Neutrophil (primary cell): ENCODE measurements at regions not wholly inside any gene's neighbourhood (a gene's known extent, or its start where the extent isn't known, plus 50 kb on each side); places are given as distances from the start of the nearest gene placed in this dataset.

Source experiments
- H3K27ac ChIP-seq: fragments of 200-600 bp; sonication (generic); 2 replicates; pipeline ENCODE4 v1.5.1; 2016; ENCODE audit warnings: mild to moderate bottlenecking, moderate library complexity
- H3K27me3 ChIP-seq: fragments of 200-600 bp; sonication (generic); 2 replicates; pipeline ENCODE4 v1.6.0; 2016; ENCODE audit warnings: mild to moderate bottlenecking
- H3K36me3 ChIP-seq: fragments of 200-600 bp; sonication (generic); 2 replicates; pipeline ENCODE4 v1.5.1; 2017
- H3K4me1 ChIP-seq, 2 experiments: fragments of 200-600 bp in 1 of 2; sonication (generic) in 1 of 2; 1 replicate in 1 of 2; 2 replicates in 1 of 2; pipeline versions ENCODE4 v1.5.1 to v1.6.1; 2013 to 2016; ENCODE audit warnings: low read depth in 1 of 2, low read length in 1 of 2, mild to moderate bottlenecking in 1 of 2, moderate library complexity in 1 of 2; ENCODE audit not compliant: control insufficient read depth in 1 of 2, insufficient read depth in 1 of 2
- H3K4me3 ChIP-seq, 2 experiments: fragments of 200-600 bp in 1 of 2; sonication (generic) in 1 of 2; 1 replicate in 1 of 2; 2 replicates in 1 of 2; pipeline ENCODE4 v1.5.1; 2013 to 2016; ENCODE audit warnings: low read depth in 1 of 2, low read length in 1 of 2, mild to moderate bottlenecking in 1 of 2, moderate library complexity in 1 of 2
- H3K9me3 ChIP-seq: fragments of 200-600 bp; sonication (generic); 2 replicates; pipeline ENCODE4 v1.5.1; 2016
- TF ChIP-seq, protein P1 (sequence below): fragments of 200-600 bp; sonication (generic); IDR thresholded peaks from 2 replicates; pipeline ENCODE4 v1.5.1; 2016; ENCODE audit warnings: antibody characterized with exemption

DNA sequence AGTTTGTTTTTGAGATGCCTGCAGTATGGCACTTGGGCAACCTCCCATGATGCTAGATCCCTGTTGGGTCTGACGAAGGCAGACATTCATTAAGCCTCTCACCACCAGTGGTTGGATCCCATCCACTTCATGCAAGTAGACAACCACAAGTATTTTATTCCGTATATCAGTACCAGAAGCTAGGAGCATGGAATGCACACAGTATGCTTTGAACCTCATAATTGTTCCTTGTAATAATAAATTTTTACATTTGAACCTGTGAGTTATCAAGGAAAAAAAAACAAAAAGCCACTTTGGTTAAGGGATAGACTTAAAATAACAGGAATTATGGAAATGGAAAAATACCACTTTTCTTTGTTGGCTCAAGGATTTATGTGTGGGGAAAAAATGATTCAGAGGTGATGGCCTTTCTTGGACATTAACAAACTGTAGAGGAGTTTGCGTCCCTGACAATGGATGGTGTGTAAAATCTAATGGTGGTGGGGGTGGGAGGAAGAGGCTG is 107.1 kb upstream of the KCNJ16 start:
- Histone ChIP-seq H3K9me3 (no peaks in the 10 kb centered on the region), H3K4me3 (no peak overlapping the region), H3K4me1 (no peaks in the 10 kb centered on the region), H3K27me3 (no peaks in the 10 kb centered on the region), H3K36me3 (no peaks in the 10 kb centered on the region), H3K27ac (no peak overlapping the region)
- TF ChIP-seq, protein P1, sequence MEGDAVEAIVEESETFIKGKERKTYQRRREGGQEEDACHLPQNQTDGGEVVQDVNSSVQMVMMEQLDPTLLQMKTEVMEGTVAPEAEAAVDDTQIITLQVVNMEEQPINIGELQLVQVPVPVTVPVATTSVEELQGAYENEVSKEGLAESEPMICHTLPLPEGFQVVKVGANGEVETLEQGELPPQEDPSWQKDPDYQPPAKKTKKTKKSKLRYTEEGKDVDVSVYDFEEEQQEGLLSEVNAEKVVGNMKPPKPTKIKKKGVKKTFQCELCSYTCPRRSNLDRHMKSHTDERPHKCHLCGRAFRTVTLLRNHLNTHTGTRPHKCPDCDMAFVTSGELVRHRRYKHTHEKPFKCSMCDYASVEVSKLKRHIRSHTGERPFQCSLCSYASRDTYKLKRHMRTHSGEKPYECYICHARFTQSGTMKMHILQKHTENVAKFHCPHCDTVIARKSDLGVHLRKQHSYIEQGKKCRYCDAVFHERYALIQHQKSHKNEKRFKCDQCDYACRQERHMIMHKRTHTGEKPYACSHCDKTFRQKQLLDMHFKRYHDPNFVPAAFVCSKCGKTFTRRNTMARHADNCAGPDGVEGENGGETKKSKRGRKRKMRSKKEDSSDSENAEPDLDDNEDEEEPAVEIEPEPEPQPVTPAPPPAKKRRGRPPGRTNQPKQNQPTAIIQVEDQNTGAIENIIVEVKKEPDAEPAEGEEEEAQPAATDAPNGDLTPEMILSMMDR, result no peak

DNA sequence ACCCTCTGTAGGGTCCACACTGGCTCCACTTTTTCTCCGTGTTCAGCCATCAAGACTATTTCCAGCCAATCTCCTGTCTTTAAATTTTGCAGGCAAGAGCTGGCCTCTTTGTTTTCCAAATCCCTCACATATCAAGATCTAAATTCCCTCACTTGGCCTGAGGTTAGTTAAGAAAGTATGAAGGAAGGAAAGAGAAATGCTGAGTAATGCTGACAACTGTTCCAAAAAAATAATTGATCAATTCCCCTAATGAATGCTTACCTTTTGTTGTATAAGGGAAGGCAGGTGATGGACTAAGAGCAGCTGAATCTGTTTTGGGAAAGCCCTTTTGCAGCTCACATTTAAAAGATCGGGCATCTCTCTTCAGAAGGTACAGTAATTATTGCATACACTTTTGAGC is 105.1 kb upstream of the KCNJ16 start:
- Histone ChIP-seq H3K4me3 (no peak overlapping the region), H3K9me3 (no peaks in the 10 kb centered on the region), H3K27me3 (no peaks in the 10 kb centered on the region), H3K27ac (no peak overlapping the region), H3K36me3 (no peaks in the 10 kb centered on the region), H3K4me1 (no peaks in the 10 kb centered on the region)
- TF ChIP-seq, protein P1, result no peak

GRCh38 chr17:69972251-69972650 is 102.8 kb upstream of the KCNJ16 start:
- H3K9me3 ChIP-seq, result no peaks in the 10 kb centered on the region
- no peaks in the 10 kb centered on the region for H3K36me3 ChIP-seq
- no peaks in the 10 kb centered on the region for H3K4me1 ChIP-seq
- no peaks in the 10 kb centered on the region for H3K27me3 ChIP-seq
- TF ChIP-seq, protein P1, result no peak
- no peak overlapping the region for H3K4me3 ChIP-seq
- H3K27ac ChIP-seq, result no peak overlapping the region

DNA sequence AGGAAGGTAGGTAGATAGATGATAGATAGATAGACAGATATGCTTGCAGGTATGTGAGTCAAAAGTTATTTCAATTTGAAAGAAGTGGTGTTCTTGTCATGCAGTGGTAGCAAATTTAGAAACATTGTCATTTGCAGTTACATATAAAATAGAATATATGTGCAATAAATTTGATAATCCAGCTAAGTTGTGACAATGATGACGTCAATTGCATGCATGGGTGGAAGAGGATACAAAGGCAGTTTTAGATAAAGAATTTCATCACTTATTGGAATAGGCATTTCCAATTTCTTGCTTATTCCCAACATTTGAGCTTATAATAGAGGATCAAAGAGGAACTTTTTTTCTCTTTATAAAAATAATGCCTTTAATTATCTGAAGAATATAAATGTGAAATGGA is 99.2 kb upstream of the KCNJ16 start:
- Histone ChIP-seq H3K36me3 (no peaks in the 10 kb centered on the region), H3K27me3 (no peaks in the 10 kb centered on the region), H3K4me1 (no peaks in the 10 kb centered on the region), H3K9me3 (no peaks in the 10 kb centered on the region), H3K27ac (no peak overlapping the region), H3K4me3 (no peak overlapping the region)
- TF ChIP-seq, protein P1, result no peak

DNA sequence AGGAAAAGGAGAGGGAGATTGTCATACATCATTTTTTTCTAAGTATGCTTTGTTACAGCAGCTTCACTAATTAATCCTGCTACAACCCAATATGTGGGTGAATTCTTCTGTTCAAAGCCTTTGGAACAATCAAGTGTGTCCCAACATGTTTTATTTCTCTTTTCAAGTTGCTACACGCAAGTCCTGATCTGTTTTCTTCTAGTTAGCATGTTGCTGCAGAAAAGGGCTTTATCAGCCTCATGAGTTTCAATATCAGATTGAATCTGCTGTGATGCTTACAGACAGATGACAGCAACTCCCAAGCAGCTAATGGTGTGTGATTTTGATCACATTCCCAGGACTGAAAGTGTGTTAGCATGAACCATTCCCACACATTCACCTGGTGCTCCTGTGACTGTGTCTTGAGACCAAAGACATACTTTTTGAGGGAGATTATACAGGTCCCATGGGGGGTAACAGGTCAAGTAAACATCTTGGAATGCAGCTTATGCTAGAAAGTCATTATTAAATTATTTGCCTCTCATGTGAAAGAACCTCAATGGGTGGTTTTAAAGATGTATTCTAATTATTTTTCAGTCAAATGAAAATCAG is 96.9 kb upstream of the KCNJ16 start:
- Histone ChIP-seq H3K27me3 (no peaks in the 10 kb centered on the region), H3K4me1 (no peaks in the 10 kb centered on the region), H3K9me3 (no peaks in the 10 kb centered on the region), H3K27ac (no peak overlapping the region), H3K4me3 (no peak overlapping the region), H3K36me3 (no peaks in the 10 kb centered on the region)
- TF ChIP-seq, protein P1, result no peak
